PC-9 (cell line): ENCODE measurements at regions not wholly inside any gene's neighbourhood (a gene's known extent, or its start where the extent isn't known, plus 50 kb on each side); places are given as distances from the start of the nearest gene placed in this dataset.

Experiments
- BruUV-seq: library from RNA; stranded (reverse); fragments of 400-500 nt; replicated peaks from 2 replicates; lab custom pipeline; 2021; lab: Mats Ljungman, UMichigan
- CTCF ChIA-PET: fragments of 300-600 bp; sonication (Branson Sonifier 250); formaldehyde crosslinking; loops from one replicate; lab custom pipeline; 2022; ENCODE audit warnings: antibody characterized with exemption; lab: Charles Lee
- POLR2A ChIA-PET: fragments of 300-600 bp; sonication (Branson Sonifier 250); formaldehyde crosslinking; loops from one replicate; lab custom pipeline; 2022; ENCODE audit warnings: antibody characterized with exemption; ENCODE audit not compliant: unreplicated experiment; lab: Charles Lee
- DNase-seq, 2 experiments: peaks; one replicate each; pipeline versions ENCODE4 v3.0.0 to v3.0.0-alpha.2; 2015 to 2022; ENCODE audit warnings: mixed read lengths in 1 of 2
- H2AFZ ChIP-seq: fragments of 200-600 bp; sonication (generic); 2 replicates; pipeline ENCODE4 v1.8.1; 2017; ENCODE audit warnings: antibody characterized with exemption
- H3F3A ChIP-seq: fragments of 200-600 bp; sonication (generic); 2 replicates; pipeline ENCODE4 v1.8.1; 2017; ENCODE audit warnings: antibody characterized with exemption, mild to moderate bottlenecking, low read depth; ENCODE audit not compliant: insufficient read depth
- H3K27ac ChIP-seq: fragments of 200-600 bp; sonication (generic); 2 replicates; pipeline ENCODE4 v1.6.1; 2016; ENCODE audit warnings: mixed run types
- H3K27me3 ChIP-seq: fragments of 200-600 bp; sonication (generic); 2 replicates; pipeline ENCODE4 v1.6.1; 2016; ENCODE audit warnings: low read depth, mixed run types; ENCODE audit not compliant: insufficient read depth
- H3K36me3 ChIP-seq: fragments of 200-600 bp; sonication (generic); 2 replicates; pipeline ENCODE4 v1.6.1; 2016; ENCODE audit warnings: low read depth, mixed run types
- H3K4me1 ChIP-seq: fragments of 200-600 bp; sonication (generic); replicated peaks from 2 replicates; pipeline ENCODE4 v1.6.1; 2016; ENCODE audit warnings: mixed run types; ENCODE audit not compliant: insufficient read depth
- H3K4me2 ChIP-seq: fragments of 200-600 bp; sonication (generic); 2 replicates; pipeline ENCODE4 v1.6.1; 2017; ENCODE audit warnings: mixed run types
- H3K4me3 ChIP-seq: fragments of 200-600 bp; sonication (generic); 2 replicates; pipeline ENCODE4 v1.6.1; 2016; ENCODE audit warnings: mixed run types
- H3K79me2 ChIP-seq: fragments of 200-600 bp; sonication (generic); 2 replicates; pipeline ENCODE4 v1.6.1; 2017; ENCODE audit warnings: low read depth, mixed run types
- H3K9me2 ChIP-seq: fragments of 200-600 bp; sonication (generic); 2 replicates; pipeline ENCODE4 v1.8.1; 2017; ENCODE audit warnings: mild to moderate bottlenecking; ENCODE audit not compliant: insufficient read depth
- H3K9me3 ChIP-seq: fragments of 200-600 bp; sonication (generic); 2 replicates; pipeline ENCODE4 v1.8.1; 2016; ENCODE audit warnings: low read depth; ENCODE audit not compliant: insufficient read depth
- H4K20me1 ChIP-seq: fragments of 200-600 bp; sonication (generic); 2 replicates; pipeline ENCODE4 v1.8.1; 2017; ENCODE audit not compliant: insufficient read depth
- CTCF ChIP-seq: fragments of 200-600 bp; sonication (generic); conservative IDR thresholded peaks from 2 replicates; pipeline ENCODE4 v1.6.1; 2017; ENCODE audit warnings: mixed run types, antibody characterized with exemption, mild to moderate bottlenecking, moderate library complexity
- EZH2 ChIP-seq: fragments of 200-600 bp; sonication (generic); IDR thresholded peaks from 2 replicates; pipeline ENCODE4 v1.8.0; 2017; ENCODE audit warnings: antibody characterized with exemption, low read depth
- intact Hi-C: fragments of 100-400 bp; cut with micrococcal nuclease; formaldehyde crosslinking; loops from one replicate; pipeline ENCODE4 v1.10.0; 2022; ENCODE audit not compliant: unreplicated experiment

GRCh38 chr6:54754406-54754805 is 92.2 kb upstream of the FAM83B start:
- no peaks in the 10 kb centered on the region for H4K20me1 ChIP-seq
- H2AFZ ChIP-seq: no peak overlapping the region
- H3K9me3 ChIP-seq: no peaks in the 10 kb centered on the region
- H3K27ac ChIP-seq: no peak overlapping the region
- intact Hi-C loops: no loop called here
- no peaks in the 10 kb centered on the region for H3K79me2 ChIP-seq
- H3K36me3 ChIP-seq: no peaks in the 10 kb centered on the region
- TF ChIP-seq EZH2: no peak
- no peak for TF ChIP-seq CTCF
- POLR2A ChIA-PET: no interaction called here
- H3K4me2 ChIP-seq: no peak overlapping the region
- no peaks in the 10 kb centered on the region for H3K9me2 ChIP-seq
- BruUV-seq: no TSS peak
- no peaks in the 10 kb centered on the region for H3K27me3 ChIP-seq
- no peaks in the 10 kb centered on the region for H3F3A ChIP-seq
- CTCF ChIA-PET: no interaction called here
- DNase-seq: no peak
- no peak overlapping the region for H3K4me3 ChIP-seq
- no peaks in the 10 kb centered on the region for H3K4me1 ChIP-seq

GRCh38 chr6:54758340-54758739 is 88.2 kb upstream of the FAM83B start:
- ChIA-PET CTCF (no interaction called here), POLR2A (no interaction called here)
- no peak overlapping the region for H3K27ac ChIP-seq
- no peaks in the 10 kb centered on the region for H3K9me3 ChIP-seq
- H3K79me2 ChIP-seq: no peaks in the 10 kb centered on the region
- H2AFZ ChIP-seq: no peak overlapping the region
- TF ChIP-seq EZH2: no peak
- no peak for TF ChIP-seq CTCF
- DNase-seq: no peak
- intact Hi-C loops: no loop called here
- no peak overlapping the region for H3K4me3 ChIP-seq
- no peaks in the 10 kb centered on the region for H3K9me2 ChIP-seq
- BruUV-seq: no TSS peak
- no peaks in the 10 kb centered on the region for H3K4me1 ChIP-seq
- no peaks in the 10 kb centered on the region for H3F3A ChIP-seq
- H3K4me2 ChIP-seq: no peak overlapping the region
- H4K20me1 ChIP-seq: no peaks in the 10 kb centered on the region
- H3K27me3 ChIP-seq: no peaks in the 10 kb centered on the region
- no peaks in the 10 kb centered on the region for H3K36me3 ChIP-seq

GRCh38 chr6:54768494-54768893 is 78.1 kb upstream of the FAM83B start:
- Histone ChIP-seq H3K4me2 (no peak overlapping the region), H3K9me3 (no peaks in the 10 kb centered on the region), H3F3A (no peaks in the 10 kb centered on the region), H3K4me1 (no peaks in the 10 kb centered on the region), H3K79me2 (no peaks in the 10 kb centered on the region), H3K27me3 (no peaks in the 10 kb centered on the region), H4K20me1 (no peaks in the 10 kb centered on the region), H3K27ac (no peak overlapping the region), H3K9me2 (no peaks in the 10 kb centered on the region), H3K36me3 (no peaks in the 10 kb centered on the region), H2AFZ (no peak overlapping the region), H3K4me3 (no peak overlapping the region)
- BruUV-seq: no TSS peak
- no peak for DNase-seq
- intact Hi-C loops: no loop called here
- POLR2A ChIA-PET: no interaction called here
- CTCF ChIA-PET: no interaction called here
- TF ChIP-seq EZH2 (no peak), CTCF (no peak)
